Renal pelvis (tissue), 1 donor: ENCODE measurements at regions not wholly inside any gene's neighbourhood (a gene's known extent, or its start where the extent isn't known, plus 50 kb on each side); places are given as distances from the start of the nearest gene placed in this dataset.

Experiments used
- DNase-seq: peaks from one replicate; pipeline ENCODE4 v3.0.0-alpha.2; 2013

DNA sequence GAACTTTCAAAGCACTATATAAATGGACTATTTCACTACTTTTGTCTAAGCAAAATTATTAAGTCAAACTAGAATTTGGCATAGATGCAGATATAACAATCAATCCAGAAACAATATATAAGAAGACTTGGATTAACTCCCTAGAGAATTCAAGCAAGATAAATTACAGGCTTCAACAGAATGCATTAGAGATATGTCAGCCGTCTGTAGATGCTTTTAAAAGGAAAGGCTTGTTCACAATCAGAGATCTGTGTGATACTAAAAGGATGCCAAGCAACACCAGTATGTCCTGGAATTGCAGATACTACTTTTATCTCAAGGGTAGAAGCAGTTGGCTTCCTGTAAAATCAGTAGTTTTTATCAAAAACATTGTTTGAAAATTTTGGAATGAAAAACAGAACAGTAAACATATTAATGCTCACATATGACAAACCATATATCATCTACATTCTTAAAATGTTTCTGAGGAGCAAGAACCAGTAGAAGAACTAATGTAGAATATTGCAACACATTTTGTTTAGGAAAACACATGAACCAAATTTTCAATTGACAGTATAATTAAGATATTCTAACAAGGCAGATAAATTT is 947.9 kb upstream of the LRRN3 start:
- DNase-seq = no peak

DNA sequence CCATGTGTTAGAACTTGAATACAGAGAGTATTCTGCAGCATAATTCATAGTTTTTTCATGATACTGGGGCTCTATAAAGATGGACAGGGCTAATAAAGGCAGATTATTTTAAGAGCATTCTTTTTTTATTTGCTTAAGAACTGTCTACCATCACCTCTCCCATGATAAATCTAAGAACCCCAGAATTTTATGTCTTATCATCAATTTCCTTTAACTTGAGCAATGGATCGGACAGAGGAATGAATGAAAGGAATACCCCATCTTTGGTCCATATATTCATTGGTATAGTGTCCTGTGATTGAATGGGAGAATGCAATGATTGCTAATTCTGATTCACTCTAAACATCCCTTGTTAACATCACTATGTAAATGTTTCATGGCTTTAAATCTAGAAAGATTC is 946.3 kb upstream of the LRRN3 start:
- DNase-seq = no peak

DNA sequence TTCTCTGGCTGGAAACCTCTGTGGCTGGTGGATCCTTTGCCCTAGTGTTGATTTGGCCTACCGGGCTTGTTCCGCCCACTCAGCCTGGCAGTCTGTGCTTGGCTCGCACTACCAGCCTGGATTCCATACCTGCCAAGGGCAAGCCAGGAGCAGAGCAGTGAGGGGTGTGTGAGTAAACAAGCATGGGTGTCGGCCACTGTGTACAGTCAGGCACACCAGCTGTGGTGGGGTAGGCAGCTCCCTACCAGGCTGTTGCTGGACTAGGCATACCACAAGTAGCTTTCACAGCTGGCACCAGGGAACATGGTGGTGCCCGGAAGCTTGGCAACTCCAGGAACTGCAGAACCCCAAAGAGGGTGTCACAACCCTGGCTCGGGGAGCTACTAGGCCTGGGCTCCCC is 942.9 kb upstream of the LRRN3 start:
- no peak for DNase-seq

DNA sequence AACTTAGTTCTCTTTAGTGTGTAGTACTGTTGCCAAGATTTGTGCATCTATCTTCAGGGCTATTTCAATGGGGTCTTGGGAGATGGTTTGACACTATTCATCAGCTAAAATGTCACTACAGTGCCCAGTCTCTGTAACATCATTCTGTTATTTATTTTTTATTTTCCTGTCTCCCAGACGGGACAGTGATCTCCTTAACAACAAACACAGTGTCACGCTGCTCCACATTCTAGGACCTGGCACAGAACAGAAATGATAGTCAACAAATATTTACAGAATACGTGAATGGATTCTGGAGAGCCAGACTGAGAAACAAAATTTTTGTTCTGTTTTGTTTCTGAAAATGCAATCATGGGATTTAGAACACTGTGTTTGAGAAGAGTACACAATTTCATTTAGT is 937.7 kb upstream of the LRRN3 start:
- DNase-seq = no peak

DNA sequence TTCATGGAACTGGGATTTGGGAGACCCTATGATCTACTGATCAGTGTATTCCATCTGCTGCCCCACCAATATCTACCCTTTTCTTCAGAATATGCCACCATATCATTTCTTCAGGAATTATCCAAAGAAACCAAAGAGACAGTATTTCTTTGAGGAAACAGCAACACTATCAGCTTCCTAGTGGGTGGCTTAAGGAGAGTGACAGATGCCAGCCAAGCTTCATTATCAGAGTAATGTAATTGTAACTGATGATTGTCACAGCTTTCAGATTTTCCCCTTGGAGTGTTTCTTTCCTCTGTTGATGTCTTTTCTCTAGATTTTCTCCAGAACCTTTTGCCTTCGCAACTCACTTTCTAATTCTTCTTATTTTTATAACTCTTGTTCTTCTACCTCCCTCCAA is 934.4 kb upstream of the LRRN3 start:
- DNase-seq = no peak

DNA sequence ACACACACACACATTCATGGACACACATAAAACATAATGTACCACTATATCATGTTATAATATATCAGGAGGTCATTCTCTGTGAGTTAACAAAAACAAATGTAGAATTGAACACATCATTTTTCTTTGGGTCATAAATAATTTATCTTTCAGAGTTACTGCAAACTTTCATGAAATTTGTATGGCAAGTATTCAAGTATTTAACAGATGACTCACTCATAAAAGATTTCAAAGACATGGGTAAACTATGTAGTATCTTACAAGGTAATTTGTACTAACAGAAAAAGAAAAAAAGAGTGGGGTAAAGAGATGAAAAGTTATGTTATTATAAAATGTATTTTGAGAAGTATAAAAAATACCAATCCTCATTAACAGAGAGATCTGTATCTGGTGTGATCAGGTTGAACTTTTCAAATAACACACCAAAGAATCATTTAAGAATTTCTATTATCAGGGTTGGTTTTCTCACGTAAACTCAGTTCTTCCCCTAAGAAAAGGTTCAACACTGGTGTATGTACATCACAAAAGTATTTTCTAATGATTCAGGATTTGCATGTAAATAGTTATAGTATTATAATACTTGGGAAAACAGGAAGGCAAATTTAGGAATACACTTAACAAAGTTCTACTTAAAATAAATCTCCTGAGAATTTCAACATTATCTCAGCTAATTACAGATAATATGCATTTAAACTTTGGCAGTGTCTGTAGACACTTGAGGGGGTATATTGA is 933.1 kb upstream of the LRRN3 start:
- DNase-seq = no peak

DNA sequence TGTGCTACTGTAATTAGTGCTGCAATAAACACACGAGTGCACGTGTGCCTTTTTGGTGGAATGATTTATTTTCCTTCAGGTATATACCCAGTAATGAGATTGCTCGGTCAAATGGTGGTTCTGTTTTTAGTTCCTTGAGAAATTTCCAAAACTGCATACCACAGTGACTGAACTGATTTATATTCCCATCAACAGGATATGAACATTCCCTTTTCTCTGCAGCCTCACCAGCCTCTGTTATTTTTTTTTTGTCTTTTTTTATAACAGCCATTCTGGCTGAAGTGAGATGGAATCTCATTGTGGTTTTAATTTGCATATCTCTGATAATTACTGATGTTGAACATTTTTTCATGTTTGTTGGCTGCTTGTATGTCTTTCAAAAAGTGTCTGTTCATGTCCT is 922.9 kb upstream of the LRRN3 start:
- DNase-seq = no peak

DNA sequence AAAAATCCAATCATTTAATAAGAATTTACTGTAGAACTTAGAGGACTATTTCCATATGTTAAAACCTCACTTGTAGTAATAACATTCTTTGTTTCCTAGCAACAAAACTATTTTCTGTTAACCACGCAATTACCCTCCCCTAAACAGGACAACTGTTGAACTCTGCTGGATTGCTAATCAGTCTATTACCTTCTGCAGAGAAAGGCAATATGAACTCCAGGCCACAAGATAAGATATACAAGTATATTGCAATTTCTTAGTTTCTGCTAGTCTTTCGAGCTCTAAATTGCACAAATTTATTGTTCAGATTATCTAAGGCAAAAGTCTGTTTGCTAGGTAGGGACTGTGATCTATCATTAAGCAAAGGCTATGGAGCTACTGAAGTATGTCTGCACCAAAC is 920.1 kb upstream of the LRRN3 start:
- no peak for DNase-seq

DNA sequence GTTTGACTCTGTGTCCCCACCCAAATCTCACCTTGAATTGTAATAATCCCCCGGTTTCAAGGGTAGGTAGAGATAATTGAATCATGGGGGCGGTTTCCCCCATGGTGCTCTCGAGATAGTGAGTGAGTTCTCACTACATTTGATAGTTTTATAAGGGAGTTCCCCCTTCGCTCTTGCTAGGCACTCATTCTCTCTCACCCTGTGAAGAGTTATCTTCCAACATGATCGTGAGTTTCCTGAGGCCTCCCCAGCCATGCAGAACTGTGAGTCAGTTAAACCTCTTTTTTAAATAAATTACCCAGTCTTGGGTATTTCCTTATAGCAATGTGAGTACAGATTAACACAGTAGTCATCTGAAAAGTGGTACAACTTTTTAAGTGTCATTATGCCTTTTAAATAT is 913.5 kb upstream of the LRRN3 start:
- no peak for DNase-seq

DNA sequence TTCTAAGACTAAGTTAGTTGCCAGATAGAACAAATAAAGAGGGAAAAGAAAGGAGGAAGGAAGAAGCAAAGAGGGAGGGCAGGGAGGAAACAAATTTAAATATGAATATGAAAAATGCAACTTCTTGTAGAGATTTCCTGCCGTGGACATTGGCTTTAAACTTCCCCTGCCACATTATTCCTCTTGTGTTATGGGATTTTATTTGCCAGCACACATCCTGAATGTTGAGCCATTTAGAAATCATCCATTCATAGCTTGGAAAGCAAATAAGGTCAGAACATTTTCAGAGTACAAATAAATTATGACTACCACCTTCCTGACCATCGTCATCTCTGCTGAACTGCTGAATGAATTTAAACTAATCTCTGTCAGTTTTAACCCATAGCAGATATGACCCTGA is 911.9 kb upstream of the LRRN3 start:
- no peak for DNase-seq

DNA sequence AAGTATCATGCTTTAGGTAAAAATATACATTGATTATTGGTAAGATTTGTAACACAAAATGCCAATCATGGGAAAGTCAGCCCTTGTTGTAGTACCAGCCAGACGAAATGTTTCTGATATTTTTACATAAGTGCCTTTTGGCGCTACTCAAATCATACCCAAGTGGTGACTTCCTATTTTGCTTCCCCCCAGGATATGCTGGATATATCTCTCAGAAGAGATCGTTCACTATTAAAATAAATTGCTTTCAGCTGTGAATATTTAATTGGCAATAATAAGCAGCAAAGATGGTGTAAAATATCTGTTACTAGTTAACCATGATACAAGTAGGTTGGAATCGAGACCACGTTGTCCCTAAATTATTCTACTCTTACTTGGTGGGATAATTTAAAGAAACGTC is 909.2 kb upstream of the LRRN3 start:
- DNase-seq = no peak

DNA sequence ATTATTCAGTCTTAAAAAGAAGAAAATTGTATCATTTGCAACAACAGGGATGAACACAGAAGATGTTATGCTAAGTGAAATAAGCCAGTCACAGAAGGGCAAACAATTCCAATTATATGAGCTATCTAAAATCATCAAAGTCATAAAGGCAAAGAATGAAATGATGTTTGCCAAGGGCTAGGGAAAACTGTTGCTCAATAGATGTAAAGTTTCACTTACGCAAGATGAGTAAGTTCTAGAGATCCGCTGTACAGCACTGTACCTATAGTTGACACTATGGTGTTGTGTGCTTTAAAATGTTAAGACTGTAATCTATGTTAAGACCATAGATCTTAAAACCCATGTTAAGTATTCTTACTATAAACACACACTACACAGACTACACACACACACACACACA is 904.6 kb upstream of the LRRN3 start:
- DNase-seq = no peak

DNA sequence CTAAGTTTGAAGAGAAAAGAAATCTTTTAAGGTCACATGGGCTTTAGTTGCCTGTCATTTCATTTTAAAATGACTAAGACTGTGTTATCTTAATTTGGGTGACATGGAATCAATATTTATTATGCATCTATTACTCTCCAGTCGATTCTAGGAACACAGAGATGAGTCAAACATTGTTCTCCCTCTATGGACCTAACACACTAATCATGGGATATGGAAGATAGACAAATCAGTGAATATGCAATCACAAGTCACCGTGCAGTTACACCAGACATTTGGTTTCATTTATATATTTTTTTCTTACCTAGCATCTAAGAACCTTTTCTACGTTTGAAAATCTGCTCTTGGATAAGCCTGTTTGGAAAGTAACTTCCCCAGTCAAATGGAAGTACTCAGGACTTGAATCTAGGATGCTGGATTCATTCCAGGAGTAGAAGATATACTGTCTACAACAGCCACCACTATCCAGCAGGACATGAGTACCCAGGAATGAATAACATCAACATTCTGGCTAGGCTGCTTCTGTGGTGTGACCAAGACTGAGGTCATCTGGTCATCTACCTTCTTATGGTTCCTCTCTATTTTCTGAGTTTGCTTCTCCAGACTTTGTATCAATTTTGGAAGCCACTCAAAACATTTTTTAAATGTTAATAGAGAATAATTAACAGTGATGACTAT is 902.9 kb upstream of the LRRN3 start:
- DNase-seq = no peak

DNA sequence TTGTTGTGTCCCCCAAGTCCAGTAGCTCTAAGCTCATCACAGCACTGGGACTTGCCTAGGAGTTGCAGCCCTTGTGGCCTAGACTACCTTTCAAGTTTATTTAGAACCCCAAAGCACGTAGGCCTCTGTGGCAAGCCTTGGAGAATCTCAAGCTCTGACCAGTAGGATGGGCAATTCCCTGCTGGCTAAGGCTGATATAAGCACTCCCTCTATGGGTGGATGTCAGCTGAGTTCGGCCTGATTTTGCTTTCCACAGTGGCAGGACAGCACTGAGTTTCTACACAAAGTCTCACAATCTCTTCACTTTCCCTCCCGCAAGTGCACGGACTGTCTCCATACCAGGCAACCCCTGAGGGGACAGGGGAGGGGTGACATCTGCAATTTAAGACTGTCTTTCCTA is 886.4 kb upstream of the LRRN3 start:
- no peak for DNase-seq

DNA sequence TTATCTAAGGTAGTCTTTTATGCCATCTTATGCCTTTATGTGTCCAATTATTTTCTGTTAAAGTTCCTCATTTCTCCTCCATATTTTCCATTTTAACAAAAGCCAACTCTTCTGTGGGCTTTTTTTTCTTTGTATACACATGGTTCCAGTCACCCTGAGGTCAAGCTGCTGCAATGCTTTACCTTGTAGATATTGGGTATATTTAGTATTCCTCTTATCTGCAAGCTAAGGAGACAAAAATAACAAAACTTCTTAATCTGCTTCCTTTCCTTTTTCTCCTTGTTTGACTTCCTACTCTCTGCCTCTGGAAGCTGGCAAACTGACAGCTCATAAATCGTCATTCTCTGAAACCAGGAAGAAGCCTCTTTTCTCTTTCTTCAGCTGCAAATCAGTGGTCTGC is 885.0 kb upstream of the LRRN3 start:
- DNase-seq = no peak

DNA sequence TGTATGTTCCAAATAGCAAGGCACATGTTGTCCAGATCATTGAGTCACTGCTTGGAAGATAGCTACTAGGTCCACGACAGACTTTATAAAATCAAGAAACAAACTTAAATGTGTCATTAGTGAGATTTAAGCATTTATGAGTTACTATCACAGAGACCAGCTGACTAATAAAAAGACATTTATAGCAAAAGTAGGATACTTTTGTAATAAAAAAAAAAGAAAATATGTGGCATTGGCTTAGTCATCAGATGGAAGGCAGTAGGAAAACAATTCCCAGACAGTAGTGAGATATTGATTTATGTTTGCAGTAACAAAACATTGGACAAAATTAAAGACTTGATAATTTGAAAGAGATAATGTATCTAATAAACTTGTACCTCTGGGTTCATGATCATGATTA is 881.0 kb upstream of the LRRN3 start:
- DNase-seq = no peak

DNA sequence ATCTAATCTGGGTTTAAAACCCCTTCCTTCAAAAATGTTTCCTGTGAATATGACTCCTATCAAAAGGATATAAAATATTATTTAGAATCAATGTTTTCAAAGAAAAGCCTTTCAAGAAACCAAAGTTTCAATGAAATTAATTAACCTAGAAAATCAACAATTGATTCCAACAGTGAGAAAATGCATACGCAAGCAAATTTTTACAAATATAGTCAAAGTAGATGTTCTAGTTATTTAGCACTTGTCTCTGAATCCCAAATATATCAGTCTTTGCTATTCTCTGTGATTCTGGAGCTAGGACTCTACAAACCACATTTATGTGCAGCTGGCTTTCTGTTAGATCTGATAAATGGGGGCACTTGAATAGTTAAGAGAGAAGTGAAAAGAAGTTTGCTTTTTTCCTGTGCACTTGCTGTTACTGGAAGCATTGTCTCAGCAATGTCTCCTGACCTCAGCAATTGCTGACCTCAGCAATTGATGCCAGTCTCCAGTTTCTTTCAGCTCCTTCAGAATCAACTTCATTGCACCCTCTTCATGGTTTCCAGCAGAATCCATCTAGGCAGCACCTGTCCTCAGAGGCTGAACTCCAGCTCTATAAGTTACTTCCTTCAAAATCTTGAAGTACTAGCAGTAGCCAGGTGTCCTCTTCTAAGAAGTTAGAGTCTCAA is 879.9 kb upstream of the LRRN3 start:
- no peak for DNase-seq

DNA sequence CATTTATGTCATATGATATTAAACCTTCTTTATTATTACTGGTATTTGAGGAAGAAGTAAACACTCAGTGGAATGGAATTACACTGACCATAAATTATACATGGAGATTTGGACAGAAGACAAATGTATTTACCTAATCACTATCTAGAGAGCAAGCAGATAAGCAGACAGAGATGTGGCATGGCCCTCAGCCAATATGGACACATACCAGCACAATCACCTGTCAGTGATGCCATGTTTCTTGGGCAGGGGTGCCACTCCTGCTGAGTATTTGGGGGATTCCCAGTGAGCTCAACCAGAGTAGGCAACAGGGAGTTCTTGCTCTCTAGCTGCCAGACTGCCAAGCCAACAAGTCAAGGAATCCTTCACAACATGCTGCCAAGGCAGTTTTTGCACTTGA is 866.3 kb upstream of the LRRN3 start:
- DNase-seq = no peak

DNA sequence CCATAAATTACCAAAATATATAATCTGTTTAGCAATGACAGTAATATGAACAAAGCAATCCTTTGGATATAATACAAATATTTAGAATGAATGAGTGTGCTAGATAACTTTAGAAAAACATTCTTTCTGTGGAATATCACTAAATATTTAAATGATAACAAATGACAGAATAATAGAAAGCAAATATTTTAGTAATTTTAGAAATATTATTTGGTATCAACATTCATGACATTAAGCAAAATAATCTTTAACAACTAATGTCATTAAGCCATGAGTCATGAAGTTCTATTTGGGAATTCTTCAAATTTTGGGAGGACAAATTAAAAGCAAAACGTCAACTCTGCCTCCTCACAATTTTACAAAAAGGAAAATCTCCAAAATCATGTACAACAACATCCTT is 844.8 kb upstream of the LRRN3 start:
- DNase-seq = no peak

DNA sequence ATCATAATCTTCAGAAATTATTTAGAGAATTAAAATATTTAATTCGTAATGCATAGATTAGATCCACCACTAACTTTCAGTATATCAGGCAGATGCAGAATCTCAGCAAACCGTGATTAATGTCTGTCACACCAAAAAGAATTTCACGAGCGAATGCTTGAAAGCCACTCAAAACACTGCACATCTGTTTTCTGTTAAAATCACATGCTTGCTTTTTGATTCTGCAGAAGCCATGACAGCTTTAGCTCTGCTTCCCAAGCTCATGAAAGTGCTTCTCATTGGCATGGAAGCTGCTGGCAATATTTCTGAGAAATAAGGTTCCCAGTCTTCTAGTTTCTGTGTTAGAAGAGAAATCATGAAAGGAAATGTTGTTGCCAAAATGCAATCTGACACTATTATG is 837.8 kb upstream of the LRRN3 start:
- DNase-seq = no peak

DNA sequence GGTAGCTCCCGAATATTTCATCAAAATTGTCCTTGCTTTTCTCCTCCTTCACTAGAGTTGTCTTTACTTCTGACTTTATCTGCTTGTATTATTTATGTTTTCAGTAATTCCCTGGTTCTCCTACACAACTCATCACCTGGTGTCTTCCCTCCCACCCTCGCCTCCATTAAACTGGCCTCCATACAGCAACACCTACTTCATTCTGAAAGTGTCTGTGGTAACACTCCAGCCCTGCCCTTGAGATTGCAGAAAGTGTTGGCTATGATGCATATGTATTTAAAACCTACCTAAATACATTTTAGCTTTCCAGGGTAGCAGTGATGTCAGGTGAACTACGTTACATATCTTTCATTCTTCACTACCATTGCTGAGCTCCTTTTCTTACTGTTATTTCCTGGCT is 833.3 kb upstream of the LRRN3 start:
- no peak for DNase-seq

DNA sequence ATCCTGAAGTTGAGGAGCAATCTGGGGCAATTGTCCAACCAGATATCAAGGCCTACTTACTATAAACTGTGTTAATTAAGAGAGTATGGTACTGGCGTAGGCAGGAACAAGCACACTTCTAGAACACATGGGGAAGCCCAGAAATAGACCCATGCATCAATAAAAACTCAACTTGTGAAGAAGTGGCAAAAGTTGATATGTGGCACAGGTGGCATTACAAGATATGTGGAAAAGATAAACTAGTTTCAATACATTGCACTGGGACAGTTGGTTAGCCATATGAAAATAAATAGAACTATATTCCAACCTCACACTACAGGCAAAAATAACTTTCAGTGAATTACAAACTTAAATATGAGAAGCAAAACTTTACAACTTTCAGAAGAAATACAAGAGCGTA is 828.7 kb upstream of the LRRN3 start:
- DNase-seq = no peak

DNA sequence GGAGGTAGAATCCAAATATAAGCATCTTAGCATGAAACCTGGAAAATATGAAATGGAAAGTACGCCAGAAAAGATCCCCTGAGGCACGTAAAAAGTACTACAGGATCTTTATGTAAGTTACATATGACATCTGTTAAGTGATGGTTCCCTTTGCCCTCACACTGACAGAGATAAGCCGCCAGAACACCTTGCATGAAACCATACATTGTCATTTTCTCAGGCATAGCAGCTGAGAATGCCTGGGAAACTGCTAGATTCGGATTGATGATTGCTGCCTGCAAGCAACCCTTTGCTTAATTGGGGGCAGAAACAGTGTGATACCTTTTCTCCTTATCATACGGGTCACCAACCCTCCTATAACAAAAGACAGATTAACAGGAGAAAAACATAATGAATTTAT is 826.6 kb upstream of the LRRN3 start:
- no peak for DNase-seq
